GM12892 (cell line): ENCODE measurements at regions not wholly inside any gene's neighbourhood (a gene's known extent, or its start where the extent isn't known, plus 50 kb on each side); places are given as distances from the start of the nearest gene placed in this dataset.

Source experiments
- DNase-seq: peaks from one replicate; pipeline ENCODE4 v3.0.0; 2011; ENCODE audit not compliant: insufficient read length
- FAIRE-seq: peaks from 2 replicates; lab custom pipeline; 2011; peaks lifted over from hg19 to GRCh38; lab: Jason Lieb, UNC
- POLR2A ChIP-seq: IDR thresholded peaks from 2 replicates; pipeline ENCODE4 v1.6.1; 2011; ENCODE audit warnings: low read depth, low read length, control low read depth
- POLR2AphosphoS5 ChIP-seq: IDR thresholded peaks from 2 replicates; pipeline ENCODE4 v1.6.1; 2011; ENCODE audit warnings: low read depth, low read length, control low read depth
- TAF1 ChIP-seq: IDR thresholded peaks from 2 replicates; pipeline ENCODE4 v1.6.1; 2011; ENCODE audit warnings: low read depth, mild to moderate bottlenecking, control low read depth, low read length, borderline replicate concordance

- FAIRE-seq (no peak), DNase-seq (no peak)
- no peak for TF ChIP-seq POLR2AphosphoS5
- no peak for TF ChIP-seq POLR2A
- no peak for TF ChIP-seq TAF1
Observed at GRCh38 chr15:53223815-53224214, 433.7 kb upstream of the ONECUT1 start.

- TF ChIP-seq POLR2A (no peak), TAF1 (no peak), POLR2AphosphoS5 (no peak)
- DNase-seq (no peak), FAIRE-seq (no peak)
Observed at GRCh38 chr15:53218666-53219580, 428.8 kb upstream of the ONECUT1 start.

- no peak for DNase-seq
- TF ChIP-seq POLR2A (no peak), TAF1 (no peak)
- FAIRE-seq: no peak
Observed at GRCh38 chr15:53216036-53216435, 425.9 kb upstream of the ONECUT1 start.

GRCh38 chr15:53213336-53213735, 423.2 kb upstream of the ONECUT1 start:
- FAIRE-seq (no peak), DNase-seq (no peak)
- TF ChIP-seq POLR2AphosphoS5 (no peak), TAF1 (no peak), POLR2A (no peak)

- TF ChIP-seq POLR2A: no peak
- no peak for TF ChIP-seq POLR2AphosphoS5
- no peak for TF ChIP-seq TAF1
- no peak for DNase-seq
- no peak for FAIRE-seq
Observed at GRCh38 chr15:53212785-53213184, 422.6 kb upstream of the ONECUT1 start.

- TF ChIP-seq POLR2AphosphoS5: no peak
- no peak for TF ChIP-seq TAF1
- no peak for TF ChIP-seq POLR2A
- DNase-seq (no peak), FAIRE-seq (no peak)
Observed at GRCh38 chr15:53210653-53211052, 420.5 kb upstream of the ONECUT1 start.

- FAIRE-seq (no peak), DNase-seq (no peak)
- TF ChIP-seq POLR2A (no peak), TAF1 (no peak), POLR2AphosphoS5 (no peak)
Observed at GRCh38 chr15:53209396-53210042, 419.4 kb upstream of the ONECUT1 start.

GRCh38 chr15:53208751-53209150, 418.6 kb upstream of the ONECUT1 start:
- DNase-seq (no peak), FAIRE-seq (no peak)
- TF ChIP-seq TAF1: no peak
- TF ChIP-seq POLR2AphosphoS5: no peak
- TF ChIP-seq POLR2A: no peak

- FAIRE-seq (no peak), DNase-seq (no peak)
- TF ChIP-seq POLR2A (no peak), POLR2AphosphoS5 (no peak), TAF1 (no peak)
Observed at GRCh38 chr15:53203454-53203853, 413.3 kb upstream of the ONECUT1 start.

GRCh38 chr15:53202876-53203275, 412.7 kb upstream of the ONECUT1 start:
- no peak for FAIRE-seq
- TF ChIP-seq TAF1 (no peak), POLR2AphosphoS5 (no peak), POLR2A (no peak)
- DNase-seq: no peak

- FAIRE-seq (no peak), DNase-seq (peak; percentile 25)
- TF ChIP-seq POLR2A (no peak), TAF1 (no peak), POLR2AphosphoS5 (no peak)
Observed at GRCh38 chr15:53197426-53197839, 407.3 kb upstream of the ONECUT1 start.
